Kidney capillary endothelial cell (primary cell): ENCODE measurements at regions not wholly inside any gene's neighbourhood (a gene's known extent, or its start where the extent isn't known, plus 50 kb on each side); places are given as distances from the start of the nearest gene placed in this dataset.

Source experiments
- DNase-seq: peaks from one replicate; pipeline ENCODE4 v3.0.0-alpha.2; 2018; ENCODE audit warnings: low spot score

GRCh38 chr7:16061011-16061410 lies 360.3 kb downstream of the CRPPA start:
- DNase-seq, result no peak

- no peak for DNase-seq
Measured at GRCh38 chr7:16060502-16060901, 360.8 kb downstream of the CRPPA start.

GRCh38 chr7:16055263-16055976 lies 365.9 kb downstream of the CRPPA start:
- DNase-seq, result no peak

- no peak for DNase-seq
Measured at GRCh38 chr7:16051561-16052255, 365.2 kb upstream of the MEOX2 start.

- no peak for DNase-seq
Measured at GRCh38 chr7:16046041-16046440, 359.6 kb upstream of the MEOX2 start.

- no peak for DNase-seq
Measured at GRCh38 chr7:16045296-16045695, 358.8 kb upstream of the MEOX2 start.

- DNase-seq, result no peak
Measured at GRCh38 chr7:16044645-16045044, 358.2 kb upstream of the MEOX2 start.

GRCh38 chr7:16040346-16040745 lies 353.9 kb upstream of the MEOX2 start:
- no peak for DNase-seq

- DNase-seq, result no peak
Measured at GRCh38 chr7:16038906-16039305, 352.4 kb upstream of the MEOX2 start.

GRCh38 chr7:16035392-16035791 lies 348.9 kb upstream of the MEOX2 start:
- DNase-seq, result no peak

- DNase-seq, result no peak
Measured at GRCh38 chr7:16034866-16035265, 348.4 kb upstream of the MEOX2 start.

GRCh38 chr7:16034353-16034752 lies 347.9 kb upstream of the MEOX2 start:
- DNase-seq, result peak; percentile 17

- DNase-seq, result no peak
Measured at GRCh38 chr7:16033233-16033632, 346.8 kb upstream of the MEOX2 start.

GRCh38 chr7:16028636-16029035 lies 342.2 kb upstream of the MEOX2 start:
- DNase-seq, result no peak

- peak; percentile 90 for DNase-seq
Measured at GRCh38 chr7:16028103-16028502, 341.6 kb upstream of the MEOX2 start.

- peak; percentile 1 for DNase-seq
Measured at GRCh38 chr7:16027396-16027795, 340.9 kb upstream of the MEOX2 start.

GRCh38 chr7:16026253-16027020 lies 340.0 kb upstream of the MEOX2 start:
- DNase-seq, result no peak

GRCh38 chr7:16025696-16026095 lies 339.2 kb upstream of the MEOX2 start:
- no peak for DNase-seq

- DNase-seq, result no peak
Measured at GRCh38 chr7:16023503-16023902, 337.0 kb upstream of the MEOX2 start.

GRCh38 chr7:16023046-16023445 lies 336.6 kb upstream of the MEOX2 start:
- no peak for DNase-seq

GRCh38 chr7:16021851-16022250 lies 335.4 kb upstream of the MEOX2 start:
- no peak for DNase-seq

- no peak for DNase-seq
Measured at GRCh38 chr7:16015981-16016380, 329.5 kb upstream of the MEOX2 start.

GRCh38 chr7:16014031-16014430 lies 327.5 kb upstream of the MEOX2 start:
- no peak for DNase-seq
